Smooth muscle cell (in vitro differentiated cells): ENCODE measurements at regions not wholly inside any gene's neighbourhood (a gene's known extent, or its start where the extent isn't known, plus 50 kb on each side); places are given as distances from the start of the nearest gene placed in this dataset.

Experiments
- DNase-seq: peaks from one replicate; lab custom pipeline; 2025; ENCODE audit not compliant: unreplicated experiment; lab: John Stamatoyannopoulos, UW
- H2AFZ ChIP-seq: fragments of 200-600 bp; sonication (generic); 2 replicates; pipeline ENCODE4 v1.6.0; 2016; ENCODE audit warnings: antibody characterized with exemption, low read depth, mild to moderate bottlenecking
- H3F3A ChIP-seq: fragments of 200-600 bp; sonication (generic); 2 replicates; pipeline ENCODE4 v1.6.0; 2017; ENCODE audit warnings: antibody characterized with exemption, low read depth
- H3K27ac ChIP-seq: fragments of 200-600 bp; sonication (generic); 2 replicates; pipeline ENCODE4 v1.5.1; 2016; ENCODE audit warnings: low read depth, mild to moderate bottlenecking
- H3K27me3 ChIP-seq: fragments of 200-600 bp; sonication (generic); 2 replicates; pipeline ENCODE4 v1.6.1; 2016; ENCODE audit warnings: low read depth, mild to moderate bottlenecking
- H3K36me3 ChIP-seq: fragments of 200-600 bp; sonication (generic); 2 replicates; pipeline ENCODE4 v1.5.1; 2016; ENCODE audit warnings: low read depth
- H3K4me1 ChIP-seq: fragments of 200-600 bp; sonication (generic); 2 replicates; pipeline ENCODE4 v1.5.1; 2016; ENCODE audit warnings: low read depth
- H3K4me2 ChIP-seq: fragments of 200-600 bp; sonication (generic); 2 replicates; pipeline ENCODE4 v1.6.0; 2016; ENCODE audit warnings: mild to moderate bottlenecking
- H3K4me3 ChIP-seq: fragments of 200-600 bp; sonication (generic); 2 replicates; pipeline ENCODE4 v1.5.1; 2016; ENCODE audit warnings: mild to moderate bottlenecking
- H3K79me2 ChIP-seq: fragments of 200-600 bp; sonication (generic); 2 replicates; pipeline ENCODE4 v1.6.0; 2016; ENCODE audit warnings: low read depth, mild to moderate bottlenecking
- H3K9ac ChIP-seq: fragments of 200-600 bp; sonication (generic); 2 replicates; pipeline ENCODE4 v1.6.0; 2016; ENCODE audit warnings: low read depth
- H3K9me3 ChIP-seq: fragments of 200-600 bp; sonication (generic); replicated peaks from 2 replicates; pipeline ENCODE4 v1.5.1; 2016; ENCODE audit warnings: low read depth
- H4K20me1 ChIP-seq: fragments of 200-600 bp; sonication (generic); 2 replicates; pipeline ENCODE4 v1.6.0; 2016; ENCODE audit warnings: low read depth
- CTCF ChIP-seq: fragments of 200-600 bp; sonication (generic); IDR thresholded peaks from 2 replicates; pipeline ENCODE4 v1.5.1; 2017; ENCODE audit warnings: borderline replicate concordance, mild to moderate bottlenecking, antibody characterized with exemption; ENCODE audit not compliant: insufficient read depth, poor library complexity, severe bottlenecking
- WGBS: methylation state at CpG from one replicate; pipeline ENCODE4 v1.1.7; 2016; ENCODE audit warnings: low lambda C conversion rate; 5-methylcytosine and 5-hydroxymethylcytosine counted together

GRCh38 chr12:73798523-73798922, 739.1 kb upstream of the ATXN7L3B start:
- Histone ChIP-seq H3K79me2 (no peaks in the 10 kb centered on the region), H3K36me3 (no peaks in the 10 kb centered on the region), H3K27ac (no peak overlapping the region), H3K4me3 (no peak overlapping the region), H3K9me3 (no peaks in the 10 kb centered on the region), H3K4me2 (no peak overlapping the region), H4K20me1 (no peaks in the 10 kb centered on the region), H2AFZ (peak overlapping the region; percentile 6), H3K9ac (no peak overlapping the region), H3K27me3 (no peaks in the 10 kb centered on the region), H3K4me1 (no peaks in the 10 kb centered on the region), H3F3A (no peaks in the 10 kb centered on the region)
- no peak for DNase-seq
- TF ChIP-seq CTCF: no peak

DNA sequence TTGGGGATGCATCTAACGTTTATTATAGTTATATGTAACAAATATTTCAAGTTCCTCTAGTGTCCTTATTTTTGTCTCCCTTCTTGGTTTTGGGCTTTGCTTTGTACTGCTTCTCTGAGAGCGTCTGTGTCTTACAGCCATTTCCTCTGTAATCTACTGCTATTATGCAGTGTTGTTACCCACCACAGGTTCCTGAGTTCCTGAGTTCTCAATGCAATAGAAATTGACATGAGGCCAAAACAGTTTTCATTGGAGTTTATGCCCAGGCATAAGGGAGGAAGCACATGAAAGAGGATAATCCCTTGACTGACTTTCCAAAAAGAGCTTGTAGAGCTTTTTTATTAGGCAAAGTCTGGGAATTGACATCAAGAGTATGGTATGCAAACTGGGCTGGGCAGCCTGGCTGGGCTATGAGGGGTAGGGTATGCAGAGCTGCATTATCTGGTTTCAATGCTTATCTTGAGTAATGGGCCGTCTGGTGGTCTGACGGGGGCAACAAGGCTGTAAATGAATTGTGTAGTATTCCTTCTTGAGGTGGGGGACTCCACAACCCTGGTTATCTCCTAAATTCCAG, 722.5 kb upstream of the ATXN7L3B start:
- no peaks in the 10 kb centered on the region for H4K20me1 ChIP-seq
- H3K36me3 ChIP-seq: no peaks in the 10 kb centered on the region
- DNase-seq: no peak
- no peaks in the 10 kb centered on the region for H3K9me3 ChIP-seq
- no peak overlapping the region for H3K4me3 ChIP-seq
- peak overlapping the region; percentile 54 for H2AFZ ChIP-seq
- WGBS: 23% methylated on average over 4 of the region's 4 CpGs
- peak overlapping the region; percentile 28 for H3K4me2 ChIP-seq
- no peaks in the 10 kb centered on the region for H3K4me1 ChIP-seq
- H3K79me2 ChIP-seq: no peaks in the 10 kb centered on the region
- no peaks in the 10 kb centered on the region for H3K27me3 ChIP-seq
- no peaks in the 10 kb centered on the region for H3F3A ChIP-seq
- H3K27ac ChIP-seq: peak overlapping the region; percentile 65
- no peak overlapping the region for H3K9ac ChIP-seq
- TF ChIP-seq CTCF: no peak

DNA sequence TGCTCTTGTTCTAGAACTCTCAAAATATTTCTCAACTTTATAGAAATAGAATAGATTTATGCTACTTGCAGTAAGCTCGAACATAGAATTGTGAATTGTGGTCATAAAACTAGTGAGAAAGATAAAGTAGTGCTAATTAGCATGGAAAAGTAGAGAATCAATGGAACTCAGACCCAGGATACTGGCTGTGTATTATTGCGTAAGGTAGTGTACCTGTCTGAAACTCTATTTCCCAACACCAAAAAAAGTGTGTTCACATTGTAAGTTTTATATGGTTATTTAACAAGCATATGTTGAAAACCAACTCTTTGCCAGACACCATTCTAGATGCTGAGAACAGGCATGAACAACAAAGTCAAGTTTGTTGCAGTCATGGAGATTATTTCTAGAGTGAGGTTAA, 720.5 kb upstream of the ATXN7L3B start:
- no peaks in the 10 kb centered on the region for H3F3A ChIP-seq
- H2AFZ ChIP-seq: no peak overlapping the region
- H3K27ac ChIP-seq: no peak overlapping the region
- H3K36me3 ChIP-seq: no peaks in the 10 kb centered on the region
- no peak overlapping the region for H3K4me2 ChIP-seq
- no peaks in the 10 kb centered on the region for H3K27me3 ChIP-seq
- DNase-seq: no peak
- H3K9me3 ChIP-seq: peaks cover 3% of the 10 kb centered on the region
- no peak for TF ChIP-seq CTCF
- WGBS: 66% methylated on average over 2 of the region's 2 CpGs
- H4K20me1 ChIP-seq: no peaks in the 10 kb centered on the region
- no peak overlapping the region for H3K4me3 ChIP-seq
- H3K4me1 ChIP-seq: no peaks in the 10 kb centered on the region
- H3K9ac ChIP-seq: no peak overlapping the region
- H3K79me2 ChIP-seq: no peaks in the 10 kb centered on the region

DNA sequence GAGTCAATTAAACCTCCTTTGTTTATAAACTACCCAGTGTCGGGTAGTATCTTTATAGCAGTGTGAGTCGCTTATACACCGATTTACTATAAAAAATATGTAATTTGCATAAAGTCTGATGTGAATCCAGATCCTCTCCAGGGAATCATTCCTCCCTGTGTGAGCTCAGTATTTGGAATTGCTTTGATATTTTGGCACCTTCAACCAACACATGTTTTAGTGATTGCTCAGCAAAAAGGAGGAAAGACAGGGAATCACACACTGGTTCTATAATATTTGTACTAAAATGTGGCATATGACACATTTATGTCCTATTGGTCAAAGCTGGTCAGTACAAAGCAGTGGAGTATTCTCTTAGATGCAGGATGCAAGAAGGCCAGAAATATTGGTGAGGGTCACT, 703.9 kb upstream of the ATXN7L3B start:
- Histone ChIP-seq H3K4me3 (no peak overlapping the region), H3K27me3 (no peaks in the 10 kb centered on the region), H3K79me2 (no peaks in the 10 kb centered on the region), H3K9ac (no peak overlapping the region), H3F3A (no peaks in the 10 kb centered on the region), H4K20me1 (no peaks in the 10 kb centered on the region), H3K27ac (no peak overlapping the region), H2AFZ (no peak overlapping the region), H3K4me1 (no peaks in the 10 kb centered on the region), H3K9me3 (no peaks in the 10 kb centered on the region), H3K4me2 (no peak overlapping the region), H3K36me3 (no peaks in the 10 kb centered on the region)
- 86% methylated on average over 3 of the region's 3 CpGs for WGBS
- DNase-seq: no peak
- no peak for TF ChIP-seq CTCF
